ENCODE measurements at regions not wholly inside any gene's neighbourhood (a gene's known extent, or its start where the extent isn't known, plus 50 kb on each side); places are given as distances from the start of the nearest gene placed in this dataset.
"Not testable (repeated sequence)": the region's sequence is repeated elsewhere in the genome, so short reads cannot be mapped to it uniquely, and the experiment has no call there.

GRCh38 chr5:136812270-136812669, 446.9 kb upstream of the TRPC7 start:
- H3K27me3 ChIP-seq (ENCODE audit: control insufficient read depth, insufficient read depth, low read length); H3K27ac ChIP-seq (ENCODE audit: insufficient read depth, low read length); H2AK9ac ChIP-seq (replicated peaks; ENCODE audit: low read depth, low read length, poor library complexity); DNase-seq; H4K91ac ChIP-seq (ENCODE audit: insufficient read depth, low read depth, low read length); H2AFZ ChIP-seq (replicated peaks; ENCODE audit: low read length, poor library complexity); H3K14ac ChIP-seq (replicated peaks; ENCODE audit: low read depth, low read length); H3K4me2 ChIP-seq (ENCODE audit: low read depth, low read length); H3K4me3 ChIP-seq (ENCODE audit: insufficient read depth, low read depth, low read length); H4K20me1 ChIP-seq (ENCODE audit: insufficient read depth, low read length); H3K4ac ChIP-seq (ENCODE audit: low read depth, low read length); H3K9ac ChIP-seq (ENCODE audit: low read depth, low read length); POLR2A ChIA-PET (ENCODE audit: unreplicated experiment); H3K79me1 ChIP-seq (ENCODE audit: low read depth in 1 of 2, low read length in 2 of 2); H3K4me1 ChIP-seq (ENCODE audit: control insufficient read depth, insufficient read depth, low read length); BruUV-seq (replicated peaks); H3K56ac ChIP-seq (ENCODE audit: extremely low read depth, insufficient read depth, low read length); H4K5ac ChIP-seq (ENCODE audit: low read depth, low read length); H2BK20ac ChIP-seq (ENCODE audit: low read depth, low read length); H2BK15ac ChIP-seq (ENCODE audit: low read depth, low read length); H3K18ac ChIP-seq (ENCODE audit: low read depth, low read length); H3K9me3 ChIP-seq (ENCODE audit: control insufficient read depth, insufficient read depth, low read length); H2AK5ac ChIP-seq (ENCODE audit: low read depth, low read length); H3K36me3 ChIP-seq (ENCODE audit: control insufficient read depth, insufficient read depth, low read length); H3K23ac ChIP-seq (ENCODE audit: low read depth, low read length); H3K9me1 ChIP-seq (ENCODE audit: insufficient read depth, low read length); H4K8ac ChIP-seq (ENCODE audit: low read depth in 2 of 2, low read length in 2 of 2); ATAC-seq (ENCODE audit: low read depth); H2BK120ac ChIP-seq (ENCODE audit: low read depth, low read length); dilution Hi-C loops (cut with HindIII; ENCODE audit: low sequenced_read_pairs, unreplicated experiment); intact Hi-C loops (cut with micrococcal nuclease); in situ Hi-C loops (cut with MboI; ENCODE audit: low sequenced_read_pairs); H2BK5ac ChIP-seq (ENCODE audit: low read depth, low read length, poor library complexity, severe bottlenecking): not testable (repeated sequence)
- no CpG with 5 or more reads among the region's 2 CpGs for WGBS, 2 experiments (ENCODE audit: extremely low coverage in 2 of 2, insufficient read length in 1 of 2)
- CTCF ChIA-PET = interaction anchor here (1.2 kb wide), 1 partner anchor 370 kb away, joined by 3 read pairs; no protein-coding TSS in a partner anchor

Measured in IMR-90 (cell line).